DMS79 treated with DMSO at 0.1 percent for 48 hours (cell line): ENCODE measurements at regions not wholly inside any gene's neighbourhood (a gene's known extent, or its start where the extent isn't known, plus 50 kb on each side); places are given as distances from the start of the nearest gene placed in this dataset.

Experiments used
- DNase-seq: peaks from one replicate; lab custom pipeline; 2025; lab: John Stamatoyannopoulos, UW

- peak; percentile 2 for DNase-seq
Observed at GRCh38 chrX:40278340-40279090, 180.8 kb upstream of the BCOR start.

GRCh38 chrX:40277672-40278071 is 179.9 kb upstream of the BCOR start:
- DNase-seq = no peak

GRCh38 chrX:40273356-40274050 is 175.7 kb upstream of the BCOR start:
- DNase-seq = no peak

- no peak for DNase-seq
Observed at GRCh38 chrX:40272776-40273175, 175.0 kb upstream of the BCOR start.

GRCh38 chrX:40272141-40272540 is 174.4 kb upstream of the BCOR start:
- no peak for DNase-seq

- no peak for DNase-seq
Observed at GRCh38 chrX:40268188-40268520, 170.4 kb upstream of the BCOR start.

GRCh38 chrX:40267334-40268187 is 169.8 kb upstream of the BCOR start:
- DNase-seq = peak; percentile 5

- peak; percentile 28 for DNase-seq
Observed at GRCh38 chrX:40266490-40267333, 169.0 kb upstream of the BCOR start.

- no peak for DNase-seq
Observed at GRCh38 chrX:40265936-40266335, 168.2 kb upstream of the BCOR start.

- no peak for DNase-seq
Observed at GRCh38 chrX:40263014-40263560, 165.3 kb upstream of the BCOR start.

- no peak for DNase-seq
Observed at GRCh38 chrX:40262157-40263013, 164.6 kb upstream of the BCOR start.

GRCh38 chrX:40261833-40262156 is 164.0 kb upstream of the BCOR start:
- DNase-seq = no peak

GRCh38 chrX:40260146-40260747 is 162.5 kb upstream of the BCOR start:
- DNase-seq = peak; percentile 3

- DNase-seq = no peak
Observed at GRCh38 chrX:40258909-40259308, 161.2 kb upstream of the BCOR start.

GRCh38 chrX:40253771-40254170 is 156.0 kb upstream of the BCOR start:
- no peak for DNase-seq

- DNase-seq = no peak
Observed at GRCh38 chrX:40249582-40249981, 151.8 kb upstream of the BCOR start.

GRCh38 chrX:40248822-40249221 is 151.1 kb upstream of the BCOR start:
- no peak for DNase-seq

- DNase-seq = no peak
Observed at GRCh38 chrX:40247848-40248622, 150.3 kb upstream of the BCOR start.

GRCh38 chrX:40247382-40247781 is 149.6 kb upstream of the BCOR start:
- no peak for DNase-seq
